Esophagus squamous epithelium (tissue), 5 donors: ENCODE measurements at regions not wholly inside any gene's neighbourhood (a gene's known extent, or its start where the extent isn't known, plus 50 kb on each side); places are given as distances from the start of the nearest gene placed in this dataset.
A peak's percentile ranks its signal among the peaks of the same experiment; 100 is the strongest.

Source experiments
- DNase-seq: peaks from one replicate; lab custom pipeline; 2025; lab: John Stamatoyannopoulos, UW
- H3K27ac ChIP-seq, 4 donors: fragments of 200-600 bp; sonication (generic); one replicate each; pipeline ENCODE4 v1.5.1; 2016 to 2019; ENCODE audit warnings: mild to moderate bottlenecking in 1 of 4
- H3K27me3 ChIP-seq, 4 donors: fragments of 200-600 bp; sonication (generic); 1 replicate in 3 of 4; 2 replicates in 1 of 4; pipeline versions ENCODE4 v1.5.1 to v1.6.0; 2017 to 2021; ENCODE audit warnings: antibody characterized with exemption in 1 of 4
- H3K36me3 ChIP-seq, 3 donors: fragments of 200-600 bp; sonication (generic); one replicate each; pipeline ENCODE4 v1.5.1; 2016 to 2019
- H3K4me1 ChIP-seq, 3 donors: fragments of 200-600 bp; sonication (generic); one replicate each; pipeline ENCODE4 v1.5.1; 2017 to 2019
- H3K4me3 ChIP-seq, 4 donors: fragments of 200-600 bp; sonication (generic); 1 replicate in 3 of 4; 2 replicates in 1 of 4; pipeline ENCODE4 v1.5.1; 2016 to 2019; ENCODE audit warnings: mild to moderate bottlenecking in 2 of 4, moderate library complexity in 1 of 4
- H3K9me3 ChIP-seq, 3 donors: fragments of 200-600 bp; sonication (generic); one replicate each; pipeline ENCODE4 v1.5.1; 2016 to 2019
- CTCF ChIP-seq, 6 experiments: fragments of 450-650 bp in 4 of 6; fragments of 200-600 bp in 2 of 6; sonication (generic) in 2 of 6; IDR thresholded peaks; one replicate each; pipeline ENCODE4 v1.5.1; 2016 to 2019; ENCODE audit warnings: antibody characterized with exemption in 6 of 6, mild to moderate bottlenecking in 4 of 6, moderate library complexity in 4 of 6
- POLR2A ChIP-seq, 4 donors: fragments of 450-650 bp; IDR thresholded peaks; one replicate each; pipeline ENCODE4 v1.6.1; 2017; ENCODE audit warnings: antibody characterized with exemption in 4 of 4, mild to moderate bottlenecking in 4 of 4, moderate library complexity in 3 of 4
- WGBS, 2 donors: methylation state at CpG; one replicate each; pipeline ENCODE4 v1.1.5; 2018; 5-methylcytosine and 5-hydroxymethylcytosine counted together
- intact Hi-C: fragments of 100-400 bp; cut with DNase I; formaldehyde crosslinking; loops from one replicate; pipeline ENCODE4 v1.15.0; 2022
- donor health status: DM: yes; HTN: yes; CAD: no.

- H3K4me3 ChIP-seq, result no peak overlapping the region
- DNase-seq, result no peak
- H3K4me1 ChIP-seq, result peaks cover 15 to 82% (median 63%) of the 10 kb centered on the region in 3 donors
- no peaks in the 10 kb centered on the region for H3K36me3 ChIP-seq
- no peak for TF ChIP-seq POLR2A (IDR thresholded peaks at IDR 0.05)
- no peak for TF ChIP-seq CTCF (IDR thresholded peaks at IDR 0.05)
- no peaks in the 10 kb centered on the region for H3K27me3 ChIP-seq
- 43 to 53% methylated on average over 3 of the region's 3 CpGs for WGBS, 2 donors
- intact Hi-C loops, result no loop called here
- H3K27ac ChIP-seq, result peak overlapping the region; percentile 11 to 74 (median 58)
- H3K9me3 ChIP-seq, result no peaks in the 10 kb centered on the region
Observed at GRCh38 chr14:22513066-22513812, 75.8 kb downstream of the DAD1 start.

DNA sequence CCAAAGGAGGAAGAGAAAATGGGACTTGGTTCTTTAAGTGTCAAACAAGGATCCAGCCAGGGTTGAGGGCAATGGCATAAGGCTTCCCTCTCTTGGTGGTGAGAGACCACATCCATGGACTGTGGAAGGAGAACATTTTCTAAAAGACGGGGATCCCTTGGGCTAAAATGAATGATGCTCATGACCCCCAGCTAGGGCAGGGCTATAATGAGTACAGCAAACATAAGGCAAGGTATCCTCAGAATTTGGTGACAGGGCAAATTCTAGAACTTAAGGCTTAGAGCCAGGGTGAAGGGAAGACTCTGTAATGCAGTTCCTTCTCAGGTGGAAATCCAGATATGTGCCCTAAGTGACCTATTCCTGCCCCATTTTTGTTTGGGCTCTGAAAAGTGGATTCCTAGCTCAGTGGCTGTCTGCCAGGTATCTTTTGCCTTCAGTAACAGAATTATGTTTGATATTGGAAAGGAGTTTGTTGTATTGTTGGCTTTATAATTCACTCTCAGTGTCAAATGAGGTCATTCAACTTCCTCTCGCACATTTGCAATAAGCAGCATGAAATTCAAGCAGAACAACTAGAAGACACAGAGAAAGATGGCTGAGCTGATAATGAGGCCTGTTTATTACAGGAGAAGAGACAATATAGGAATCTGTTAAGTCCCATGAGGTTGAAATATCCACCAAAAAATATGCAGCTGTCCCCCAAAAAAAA lies 76.8 kb downstream of the DAD1 start:
- intact Hi-C loops, result no loop called here
- Histone ChIP-seq H3K27me3 (peaks cover 0 to 2% (median 0%) of the 10 kb centered on the region in 4 donors), H3K4me3 (no peak overlapping the region), H3K9me3 (no peaks in the 10 kb centered on the region), H3K27ac (peak overlapping the region in 3 of 4 donors; percentile 49 to 66 (median 61)), H3K36me3 (no peaks in the 10 kb centered on the region), H3K4me1 (peaks cover 11 to 72% (median 53%) of the 10 kb centered on the region in 3 donors)
- no peak for TF ChIP-seq POLR2A (IDR thresholded peaks at IDR 0.05)
- TF ChIP-seq CTCF (IDR thresholded peaks at IDR 0.05), result no peak
- DNase-seq, result no peak
- WGBS, 2 donors, result 60 to 83% methylated on average over 2 of the region's 2 CpGs

DNA sequence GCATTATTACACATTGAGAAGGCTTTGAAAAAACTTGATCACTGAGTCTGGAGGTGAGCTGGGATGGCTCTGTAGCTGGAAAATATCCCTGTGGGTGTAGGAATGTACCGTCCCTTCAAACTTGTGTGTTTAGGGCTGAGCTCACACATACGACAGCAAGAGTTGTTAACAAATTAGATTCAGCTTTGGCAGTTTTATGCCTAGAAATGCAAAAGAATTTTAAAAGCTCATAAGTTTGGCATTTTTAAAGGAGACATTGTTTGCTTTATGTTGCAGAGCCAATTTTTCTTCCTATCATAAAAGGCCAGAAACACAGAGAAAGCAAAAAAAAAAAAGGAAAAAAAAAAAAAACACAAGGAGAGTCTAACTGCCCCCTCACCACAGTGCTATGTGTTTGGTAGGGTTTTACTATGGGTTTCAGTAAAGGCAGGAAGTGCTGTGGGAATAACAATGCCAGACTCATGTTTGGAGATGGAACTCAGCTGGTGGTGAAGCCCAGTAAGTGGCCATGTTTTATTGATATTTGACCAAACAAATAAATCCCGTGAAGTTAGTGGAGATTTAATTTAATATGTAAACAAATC lies 78.4 kb downstream of the DAD1 start:
- peaks cover 11 to 55% (median 37%) of the 10 kb centered on the region in 3 donors for H3K4me1 ChIP-seq
- H3K36me3 ChIP-seq, result no peaks in the 10 kb centered on the region
- WGBS, 2 donors, result 53 to 73% methylated on average over 3 of the region's 3 CpGs
- intact Hi-C loops, result no loop called here
- peaks cover 0 to 12% (median 0%) of the 10 kb centered on the region in 4 donors for H3K27me3 ChIP-seq
- no peaks in the 10 kb centered on the region for H3K9me3 ChIP-seq
- no peak overlapping the region for H3K4me3 ChIP-seq
- no peak for DNase-seq
- no peak for TF ChIP-seq POLR2A (IDR thresholded peaks at IDR 0.05)
- no peak for TF ChIP-seq CTCF (IDR thresholded peaks at IDR 0.05)
- no peak overlapping the region for H3K27ac ChIP-seq

- no peak overlapping the region for H3K27ac ChIP-seq
- 57 to 59% methylated on average over 5 of the region's 5 CpGs for whole genome bisulfite sequencing, 2 donors
- no peaks in the 10 kb centered on the region for H3K9me3 ChIP-seq
- intact Hi-C loops, result no loop called here
- peaks cover 6 to 47% (median 31%) of the 10 kb centered on the region in 3 donors for H3K4me1 ChIP-seq
- H3K27me3 ChIP-seq, result peaks cover 0 to 18% (median 0%) of the 10 kb centered on the region in 4 donors
- no peak overlapping the region for H3K4me3 ChIP-seq
- no peaks in the 10 kb centered on the region for H3K36me3 ChIP-seq
- DNase-seq, result no peak
- TF ChIP-seq CTCF (IDR thresholded peaks at IDR 0.05) (no peak), POLR2A (IDR thresholded peaks at IDR 0.05) (no peak)
Observed at GRCh38 chr14:22509751-22510300, 79.2 kb downstream of the DAD1 start.
